NCI-H345 treated with DMSO at 0.1 percent for 48 hours (cell line): ENCODE measurements at regions not wholly inside any gene's neighbourhood (a gene's known extent, or its start where the extent isn't known, plus 50 kb on each side); places are given as distances from the start of the nearest gene placed in this dataset.
A peak's percentile ranks its signal among the peaks of the same experiment; 100 is the strongest.

ENCODE experiments used
- DNase-seq: peaks from one replicate; lab custom pipeline; 2025; ENCODE audit not compliant: unreplicated experiment; lab: John Stamatoyannopoulos, UW

- peak; percentile 84 for DNase-seq
Observed at GRCh38 chr14:58697930-58698642, 60.3 kb downstream of the DACT1 start.

- DNase-seq, result no peak
Observed at GRCh38 chr14:58699681-58700205, 62.0 kb downstream of the DACT1 start.

GRCh38 chr14:58701156-58701555 lies 63.4 kb downstream of the DACT1 start:
- no peak for DNase-seq

GRCh38 chr14:58701604-58702003 lies 63.8 kb downstream of the DACT1 start:
- DNase-seq, result no peak

- no peak for DNase-seq
Observed at GRCh38 chr14:58702441-58703160, 64.8 kb downstream of the DACT1 start.

- DNase-seq, result no peak
Observed at GRCh38 chr14:58703161-58703506, 65.4 kb downstream of the DACT1 start.

- DNase-seq, result no peak
Observed at GRCh38 chr14:58705066-58705465, 67.3 kb downstream of the DACT1 start.

GRCh38 chr14:58707949-58708348 lies 70.2 kb downstream of the DACT1 start:
- no peak for DNase-seq

GRCh38 chr14:58709949-58710348 lies 72.2 kb downstream of the DACT1 start:
- no peak for DNase-seq

GRCh38 chr14:58711382-58711781 lies 73.6 kb downstream of the DACT1 start:
- DNase-seq, result no peak

GRCh38 chr14:58712357-58712756 lies 74.6 kb downstream of the DACT1 start:
- DNase-seq, result no peak

- DNase-seq, result no peak
Observed at GRCh38 chr14:58713677-58714076, 75.9 kb downstream of the DACT1 start.

- DNase-seq, result no peak
Observed at GRCh38 chr14:58716706-58717105, 78.9 kb downstream of the DACT1 start.

- no peak for DNase-seq
Observed at GRCh38 chr14:58717211-58717610, 79.4 kb downstream of the DACT1 start.

GRCh38 chr14:58717813-58718212 lies 80.1 kb downstream of the DACT1 start:
- DNase-seq, result no peak

- no peak for DNase-seq
Observed at GRCh38 chr14:58718226-58719205, 80.8 kb downstream of the DACT1 start.

- DNase-seq, result no peak
Observed at GRCh38 chr14:58721723-58722122, 84.0 kb downstream of the DACT1 start.

GRCh38 chr14:58722441-58722840 lies 84.7 kb downstream of the DACT1 start:
- DNase-seq, result no peak

GRCh38 chr14:58724206-58724605 lies 86.4 kb downstream of the DACT1 start:
- no peak for DNase-seq

GRCh38 chr14:58724702-58725101 lies 86.9 kb downstream of the DACT1 start:
- no peak for DNase-seq

GRCh38 chr14:58725226-58725625 lies 87.5 kb downstream of the DACT1 start:
- DNase-seq, result no peak
